ENCODE measurements at regions not wholly inside any gene's neighbourhood (a gene's known extent, or its start where the extent isn't known, plus 50 kb on each side); places are given as distances from the start of the nearest gene placed in this dataset.

DNA sequence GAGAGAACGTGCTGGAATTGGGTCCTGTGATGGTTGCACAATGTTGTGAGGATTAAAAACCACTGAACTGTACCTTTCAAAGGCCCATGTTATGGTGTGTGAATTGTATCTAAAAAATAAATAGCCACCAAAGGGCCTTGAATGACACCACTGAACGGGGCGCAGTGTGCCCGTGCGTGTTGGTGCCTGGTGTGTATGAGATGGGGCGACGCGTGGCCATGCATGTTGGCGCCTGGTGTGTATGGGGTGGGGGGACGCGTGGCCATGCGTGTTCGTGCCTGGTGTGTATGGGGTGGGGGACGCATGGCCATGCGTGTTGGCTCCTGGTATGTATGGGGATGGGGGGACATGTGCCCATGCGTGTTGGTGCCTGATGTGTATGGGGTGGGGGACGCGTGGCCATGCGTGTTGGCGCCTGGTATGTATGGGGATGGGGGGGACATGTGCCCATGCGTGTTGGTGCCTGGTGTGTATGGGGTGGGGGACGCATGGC, 66.6 kb upstream of the HELT start:
- no peak for TF ChIP-seq ESRRA (CRISPR knock-in tag; IDR thresholded peaks at IDR 0.05; ENCODE audit: borderline replicate concordance)
- TF ChIP-seq CTCF (IDR thresholded peaks at IDR 0.05): no peak
- TF ChIP-seq GABPB1 (CRISPR knock-in tag; IDR thresholded peaks at IDR 0.05): no peak
- TF ChIP-seq TEAD4 (CRISPR knock-in tag; IDR thresholded peaks at IDR 0.05): no peak
- TF ChIP-seq, protein P1, sequence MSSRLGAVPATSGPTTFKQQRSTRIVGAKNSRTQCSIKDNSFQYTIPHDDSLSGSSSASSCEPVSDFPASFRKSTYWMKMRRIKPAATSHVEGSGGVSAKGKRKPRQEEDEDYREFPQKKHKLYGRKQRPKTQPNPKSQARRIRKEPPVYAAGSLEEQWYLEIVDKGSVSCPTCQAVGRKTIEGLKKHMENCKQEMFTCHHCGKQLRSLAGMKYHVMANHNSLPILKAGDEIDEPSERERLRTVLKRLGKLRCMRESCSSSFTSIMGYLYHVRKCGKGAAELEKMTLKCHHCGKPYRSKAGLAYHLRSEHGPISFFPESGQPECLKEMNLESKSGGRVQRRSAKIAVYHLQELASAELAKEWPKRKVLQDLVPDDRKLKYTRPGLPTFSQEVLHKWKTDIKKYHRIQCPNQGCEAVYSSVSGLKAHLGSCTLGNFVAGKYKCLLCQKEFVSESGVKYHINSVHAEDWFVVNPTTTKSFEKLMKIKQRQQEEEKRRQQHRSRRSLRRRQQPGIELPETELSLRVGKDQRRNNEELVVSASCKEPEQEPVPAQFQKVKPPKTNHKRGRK (CRISPR knock-in tag; IDR thresholded peaks at IDR 0.05; ENCODE audit: borderline replicate concordance): no peak
- TF ChIP-seq NFYB (CRISPR knock-in tag; conservative IDR thresholded peaks at IDR 0.05; ENCODE audit: low read depth): no peak
- no peak for TF ChIP-seq ATF3 (CRISPR knock-in tag; conservative IDR thresholded peaks at IDR 0.05)
- no peak for TF ChIP-seq STAT6 (CRISPR knock-in tag; conservative IDR thresholded peaks at IDR 0.05; ENCODE audit: low read depth)
- no peak for TF ChIP-seq MAX (CRISPR knock-in tag; IDR thresholded peaks at IDR 0.05)
- TF ChIP-seq TCF7 (CRISPR knock-in tag; IDR thresholded peaks at IDR 0.05; ENCODE audit: low read depth): no peak
- TF ChIP-seq RELA (CRISPR knock-in tag; IDR thresholded peaks at IDR 0.05; ENCODE audit: borderline replicate concordance): no peak
- TF ChIP-seq FOXK1 (CRISPR knock-in tag; IDR thresholded peaks at IDR 0.05): no peak
- no peak for TF ChIP-seq ELF4 (CRISPR knock-in tag; IDR thresholded peaks at IDR 0.05; ENCODE audit: low read depth)
